Erythroblast (primary cell): ENCODE measurements at regions not wholly inside any gene's neighbourhood (a gene's known extent, or its start where the extent isn't known, plus 50 kb on each side); places are given as distances from the start of the nearest gene placed in this dataset.

ENCODE experiments used
- GATA1 ChIP-seq: IDR thresholded peaks from 2 replicates; pipeline ENCODE4 v1.6.1; 2011; ENCODE audit warnings: low read depth, mild to moderate bottlenecking, control low read depth, low read length, moderate library complexity
- POLR2A ChIP-seq: IDR thresholded peaks from 2 replicates; pipeline ENCODE4 v1.6.1; 2011; ENCODE audit warnings: mild to moderate bottlenecking, low read length

GRCh38 chr13:44061876-44062275 lies 182.2 kb downstream of the LACC1 start:
- TF ChIP-seq POLR2A (no peak), GATA1 (no peak)
